GM19328 (cell line): ENCODE measurements at regions not wholly inside any gene's neighbourhood (a gene's known extent, or its start where the extent isn't known, plus 50 kb on each side); places are given as distances from the start of the nearest gene placed in this dataset.
"Not testable (repeated sequence)": the region's sequence is repeated elsewhere in the genome, so short reads cannot be mapped to it uniquely, and the experiment has no call there.

Source experiments
- ATAC-seq: cut with Tn5 transposase; IDR thresholded peaks from one replicate; pipeline ENCODE4 v1.9.1; 2021; ENCODE audit warnings: mild to moderate bottlenecking, moderate library complexity; ENCODE audit not compliant: unreplicated experiment

DNA sequence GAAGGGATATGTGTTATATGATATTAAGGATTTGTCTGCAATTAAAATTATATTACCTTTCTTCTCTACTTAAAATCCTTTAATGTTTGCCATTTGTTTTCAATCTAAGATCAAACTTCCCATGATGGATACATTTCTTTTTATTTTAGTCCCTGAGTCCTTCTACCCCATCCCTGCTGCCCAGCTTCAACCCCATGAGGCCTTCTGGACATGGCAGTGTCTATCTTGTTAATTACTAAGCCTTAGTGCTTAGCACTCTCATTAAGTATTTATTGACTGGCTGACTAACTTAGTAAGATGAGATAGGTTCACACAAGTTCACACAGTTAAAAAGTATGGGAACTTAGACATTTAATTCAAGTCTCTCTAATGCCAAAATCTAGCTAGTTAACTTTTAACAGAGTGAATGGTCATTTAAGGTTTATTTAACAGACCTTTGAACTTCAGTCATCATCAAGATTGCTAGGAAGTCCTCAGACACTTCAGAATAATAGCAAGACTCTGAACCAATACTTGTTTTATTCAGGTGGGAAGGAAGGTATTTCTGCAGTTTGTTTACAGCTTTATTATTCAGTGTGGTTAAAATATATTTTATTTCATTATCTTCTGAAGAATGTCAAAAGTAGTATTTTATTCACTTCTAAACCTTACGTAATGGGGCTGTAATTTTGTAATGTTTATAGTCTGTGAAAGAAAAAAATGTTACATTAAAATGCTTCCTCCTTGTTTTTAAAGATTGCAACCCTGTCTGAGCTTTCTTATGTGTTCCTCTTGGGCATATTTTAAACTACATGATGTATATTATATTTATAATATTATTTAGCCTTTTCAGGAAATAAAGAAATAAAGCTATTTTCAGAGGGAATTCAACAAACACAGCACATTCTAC is 848.9 kb downstream of the REEP3 start:
- no peak for ATAC-seq

DNA sequence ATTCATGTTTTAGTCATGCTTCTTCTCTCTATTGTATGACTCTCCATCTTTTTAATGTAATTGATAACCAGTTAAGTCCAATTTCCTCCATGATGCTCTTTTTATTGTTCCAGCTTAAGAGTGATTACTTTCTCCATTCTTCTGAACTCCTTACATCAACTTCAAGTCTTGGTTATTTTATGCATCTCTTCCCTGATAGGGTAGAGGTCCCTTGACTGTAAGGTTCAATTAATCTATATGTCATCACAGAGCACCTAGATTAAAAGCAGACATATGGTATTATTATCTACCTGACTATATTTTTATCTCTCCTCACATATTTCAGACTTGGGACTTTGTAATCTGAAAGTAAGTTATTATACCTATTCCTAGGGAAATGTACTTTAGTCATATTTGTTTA is 853.1 kb downstream of the REEP3 start:
- ATAC-seq = no peak

DNA sequence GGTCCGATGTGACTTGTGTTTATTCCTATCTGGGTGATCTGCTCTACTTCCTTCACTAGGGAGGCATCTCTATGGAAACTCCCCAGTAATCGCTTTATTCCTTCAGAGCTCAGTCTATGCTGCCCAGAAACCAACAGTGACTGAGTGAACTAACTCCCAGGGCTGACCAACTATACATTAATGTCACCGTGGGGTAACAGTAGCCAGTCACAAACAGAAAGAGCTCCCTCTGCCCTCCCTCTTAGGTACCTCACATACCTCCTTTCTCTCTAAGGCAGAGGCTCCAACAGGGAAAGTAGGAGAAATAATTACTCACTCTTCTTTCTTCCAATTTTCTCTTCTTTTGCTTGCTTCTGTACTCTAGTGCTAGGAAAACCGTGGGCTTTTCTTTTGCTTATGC is 855.0 kb downstream of the REEP3 start:
- no peak for ATAC-seq

DNA sequence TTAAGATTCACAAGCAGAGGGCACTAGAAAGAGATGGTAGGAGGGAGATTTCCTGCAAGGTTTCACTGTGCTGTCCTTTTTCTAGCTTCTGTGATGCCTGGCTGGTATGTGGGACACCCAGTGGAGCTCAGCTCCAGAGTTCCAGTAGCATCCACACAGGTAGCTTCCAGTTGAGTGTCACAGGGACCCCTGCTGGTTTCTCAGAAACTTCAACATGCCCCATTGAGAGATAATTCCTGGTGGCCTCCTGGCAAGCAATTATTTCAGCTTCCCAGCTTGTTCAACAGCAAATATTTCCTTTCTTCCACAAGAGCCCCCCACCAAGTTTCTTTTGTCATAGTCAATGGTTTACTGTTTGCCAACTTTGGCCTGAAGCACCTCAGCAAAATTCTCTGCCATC is 858.7 kb downstream of the REEP3 start:
- ATAC-seq = no peak

DNA sequence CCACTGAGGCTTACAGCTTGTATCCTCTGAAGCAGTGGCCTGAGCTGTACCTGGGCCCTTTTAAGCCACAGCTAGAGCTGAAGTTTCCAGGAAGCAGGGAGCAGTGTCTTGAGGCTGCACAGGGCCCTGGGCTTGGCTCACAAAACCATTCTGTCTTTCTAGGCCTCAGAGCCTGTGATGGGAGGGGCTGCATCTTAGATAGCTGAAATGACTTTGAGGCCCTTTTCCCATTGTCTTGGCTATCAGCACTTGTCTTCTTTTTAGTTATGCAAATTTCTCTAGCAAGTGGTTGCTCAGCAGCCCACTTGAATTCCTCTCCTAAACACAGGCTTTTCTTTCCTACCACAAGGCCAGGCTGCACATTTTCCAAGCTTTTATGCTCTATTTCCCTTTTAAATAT is 864.2 kb downstream of the REEP3 start:
- ATAC-seq = no peak

DNA sequence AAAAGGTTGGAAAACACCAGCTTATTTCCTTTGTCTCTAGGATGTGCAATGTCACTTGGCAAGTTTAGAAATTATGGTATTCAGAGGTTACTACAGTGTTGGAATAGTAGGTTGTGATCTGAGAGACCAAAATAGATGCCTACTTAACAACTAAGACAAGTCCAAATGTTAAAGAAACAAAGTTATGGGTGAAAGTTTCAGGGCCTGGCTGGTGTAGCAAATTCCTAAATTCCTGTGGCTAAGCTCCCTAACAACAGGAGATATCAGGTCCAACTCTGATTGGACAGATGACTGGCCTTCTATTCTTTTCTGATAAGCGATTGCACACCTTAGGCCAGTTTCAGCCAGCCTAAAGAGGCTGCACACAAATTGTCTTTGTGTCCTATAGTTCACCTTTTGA is 873.5 kb downstream of the REEP3 start:
- ATAC-seq = no peak

DNA sequence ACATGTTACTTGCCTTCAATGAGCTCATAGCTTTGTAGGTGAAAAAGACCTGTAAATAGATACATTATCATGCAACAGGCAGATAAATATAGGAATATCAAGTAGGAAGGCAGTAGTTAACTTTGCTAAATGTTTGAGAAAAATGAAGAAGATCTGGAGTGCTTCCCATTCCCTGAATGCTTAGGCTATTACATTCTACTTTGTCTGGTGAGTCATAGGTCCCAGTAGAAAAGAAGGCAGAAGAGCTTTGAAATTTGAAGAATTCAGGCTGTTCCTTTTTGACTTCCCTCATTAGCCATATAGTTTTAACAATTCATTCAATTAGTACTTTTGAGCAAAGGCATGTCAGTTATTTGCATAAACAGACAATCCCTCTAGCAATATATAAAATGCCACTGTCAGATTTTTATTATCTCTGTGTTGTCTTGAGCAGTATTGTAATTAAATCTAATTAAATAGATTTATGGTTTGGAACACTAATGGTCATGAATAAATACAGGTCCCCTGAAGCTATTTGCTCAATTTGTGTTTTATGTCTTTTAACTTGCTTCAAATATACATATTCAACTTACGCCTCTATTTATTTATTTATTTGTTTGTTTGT is 875.0 kb downstream of the REEP3 start:
- no peak for ATAC-seq

DNA sequence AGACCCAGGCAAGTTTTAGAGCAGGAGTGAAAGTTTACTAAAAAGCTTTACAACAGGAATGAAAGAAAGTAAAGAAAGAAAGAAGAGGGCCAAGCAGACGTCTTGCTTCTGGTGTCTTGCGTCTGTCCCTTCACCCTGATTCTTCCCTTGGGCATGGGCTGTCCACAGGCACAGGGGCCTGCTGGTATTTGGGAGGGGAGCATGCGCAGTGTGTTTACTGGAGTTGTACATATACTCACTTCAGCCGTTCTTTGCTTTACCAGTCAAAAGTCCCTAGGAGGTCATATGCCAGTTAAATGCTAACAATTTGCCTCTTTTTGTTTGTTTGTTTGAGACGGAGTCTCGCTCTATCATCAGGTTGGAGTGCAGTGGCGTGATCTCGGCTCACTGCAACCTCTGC is 875.9 kb downstream of the REEP3 start:
- no peak for ATAC-seq

DNA sequence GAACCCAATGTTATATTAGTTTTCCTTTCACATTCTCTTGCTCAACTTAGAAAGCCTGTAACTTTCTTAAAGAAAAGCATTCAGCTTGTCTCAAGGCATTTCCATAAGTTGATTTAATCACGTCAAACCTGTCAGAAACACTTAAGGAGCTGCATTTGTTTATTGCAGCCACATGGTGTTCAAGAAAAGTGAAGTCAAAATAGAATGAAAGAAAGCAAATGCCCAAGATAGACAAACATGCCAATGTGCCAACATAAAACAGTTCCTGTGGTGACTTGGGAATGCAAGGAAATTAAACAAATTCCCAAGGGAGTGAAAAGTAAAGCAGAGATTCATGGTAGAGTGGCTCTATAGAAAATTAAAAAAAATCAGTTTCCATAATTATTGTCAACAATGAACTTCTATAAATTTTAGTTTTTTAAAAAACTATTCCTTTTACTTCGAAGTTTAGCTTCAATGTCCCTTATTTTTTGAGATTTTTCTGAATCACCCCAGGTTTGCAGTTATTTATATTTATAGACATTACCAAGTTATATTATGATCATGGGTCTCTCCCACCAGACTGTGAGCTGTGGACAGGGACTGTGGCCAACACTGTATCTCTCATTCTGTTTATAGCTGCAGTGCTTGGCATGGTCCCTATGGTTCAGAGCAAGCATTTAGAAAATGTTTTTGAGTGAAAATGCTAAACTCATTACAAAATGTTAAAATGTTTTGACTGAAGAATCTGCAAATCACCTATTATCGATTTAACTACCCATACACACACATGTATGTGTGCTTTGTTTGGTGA is 887.4 kb downstream of the REEP3 start:
- no peak for ATAC-seq

DNA sequence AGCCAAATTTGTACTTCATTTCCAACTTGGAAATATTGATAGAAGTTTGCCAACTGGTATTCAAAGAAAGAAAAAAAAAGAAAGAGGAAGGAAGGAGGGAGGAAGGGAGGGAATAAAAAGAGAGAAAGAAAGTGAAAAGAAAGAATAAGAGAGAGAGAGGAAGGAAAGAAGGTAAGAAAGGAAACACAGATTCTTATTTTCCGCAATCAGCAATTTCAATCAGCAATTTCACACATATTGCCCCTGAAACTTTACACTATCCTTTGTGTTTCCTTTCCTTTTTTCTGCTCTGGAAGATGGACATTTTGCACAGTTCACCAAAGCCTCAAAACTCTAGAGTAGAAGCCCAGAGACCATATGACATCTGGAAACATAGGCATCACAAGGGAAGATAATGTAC is 888.1 kb downstream of the REEP3 start:
- no peak for ATAC-seq

DNA sequence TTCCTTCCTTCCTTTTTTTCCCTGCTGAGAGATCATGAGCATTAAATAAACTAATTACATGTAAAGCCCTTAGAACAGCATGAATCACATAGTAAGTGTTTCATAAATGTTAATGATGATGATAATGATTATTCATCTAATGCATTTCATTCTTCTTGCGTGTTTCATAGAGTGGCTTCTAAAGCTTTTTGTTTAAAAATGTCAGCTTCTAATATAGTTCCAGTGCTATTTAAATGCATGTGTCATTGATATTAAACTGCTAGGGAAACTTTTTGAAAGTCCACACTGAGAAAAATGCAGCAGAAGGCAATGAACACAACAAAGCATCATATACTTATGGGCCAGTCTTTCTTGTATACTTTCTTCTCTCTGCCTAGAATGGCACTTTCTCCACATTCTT is 894.8 kb downstream of the REEP3 start:
- ATAC-seq = no peak

DNA sequence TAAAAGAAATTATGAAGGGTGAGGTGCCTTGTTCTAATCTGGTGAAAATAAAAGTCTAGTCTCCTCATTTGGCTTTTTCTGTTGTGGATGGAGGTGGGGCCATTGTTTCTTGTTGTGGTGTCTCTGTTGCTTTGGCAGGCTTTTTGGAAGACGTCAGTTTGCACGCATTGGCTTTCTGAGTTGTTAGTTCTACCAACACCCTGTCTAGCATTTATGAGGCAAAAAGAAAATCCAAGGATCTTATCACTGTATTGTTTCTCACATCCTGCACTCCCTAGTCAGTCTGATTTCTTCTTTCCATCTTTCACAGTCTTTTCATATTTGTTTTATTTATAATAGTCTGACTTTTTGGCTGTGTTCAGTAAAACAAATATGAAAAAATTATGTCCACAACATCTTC is 898.3 kb downstream of the REEP3 start:
- no peak for ATAC-seq

DNA sequence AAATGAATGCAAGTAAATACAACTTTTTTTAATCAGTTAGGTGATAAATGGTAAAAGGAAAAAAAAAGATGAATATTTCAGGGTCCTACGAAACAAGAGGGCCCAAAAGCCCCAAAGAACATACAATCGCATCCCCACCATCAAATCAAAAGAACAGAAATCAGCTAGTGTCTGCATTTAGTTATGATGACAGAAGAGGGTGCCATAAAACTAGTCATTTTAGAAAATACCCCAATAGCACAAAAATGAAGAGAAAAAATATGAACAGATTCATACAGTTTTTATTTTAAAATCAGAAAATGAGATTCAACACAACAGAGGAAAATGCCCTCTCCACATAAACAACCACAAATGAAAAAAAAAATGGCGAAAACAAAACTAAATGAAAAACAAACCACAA is 905.5 kb downstream of the REEP3 start:
- ATAC-seq = no peak

DNA sequence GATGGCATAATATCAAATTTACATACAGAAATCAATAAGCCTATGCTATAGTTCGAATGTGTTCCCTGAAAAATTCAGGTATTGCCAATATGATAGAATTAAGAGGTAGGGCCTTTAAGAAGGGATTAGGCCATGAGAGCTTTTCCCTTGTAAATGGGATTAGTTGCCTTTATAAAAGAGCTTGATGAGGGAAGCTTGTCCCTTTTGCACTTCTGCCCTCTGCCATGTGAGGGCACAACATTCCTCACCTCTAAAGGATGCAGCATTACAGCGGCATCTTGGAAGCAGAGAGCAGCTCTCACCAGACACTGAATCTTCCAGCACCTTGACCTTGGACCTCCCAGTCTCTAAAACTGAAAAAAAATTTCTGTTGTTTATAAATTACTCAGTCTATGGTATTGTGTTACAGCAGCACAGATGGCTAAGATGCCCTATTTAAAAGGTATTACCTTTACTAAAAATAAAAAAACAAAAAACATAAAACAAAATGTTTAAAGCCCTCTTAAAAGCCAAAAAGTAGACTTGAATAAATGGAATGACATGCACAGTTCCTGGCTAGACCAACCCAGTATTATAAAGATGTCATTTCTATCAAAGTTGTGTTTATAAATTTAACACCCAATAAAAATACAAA is 909.6 kb downstream of the REEP3 start:
- no peak for ATAC-seq

DNA sequence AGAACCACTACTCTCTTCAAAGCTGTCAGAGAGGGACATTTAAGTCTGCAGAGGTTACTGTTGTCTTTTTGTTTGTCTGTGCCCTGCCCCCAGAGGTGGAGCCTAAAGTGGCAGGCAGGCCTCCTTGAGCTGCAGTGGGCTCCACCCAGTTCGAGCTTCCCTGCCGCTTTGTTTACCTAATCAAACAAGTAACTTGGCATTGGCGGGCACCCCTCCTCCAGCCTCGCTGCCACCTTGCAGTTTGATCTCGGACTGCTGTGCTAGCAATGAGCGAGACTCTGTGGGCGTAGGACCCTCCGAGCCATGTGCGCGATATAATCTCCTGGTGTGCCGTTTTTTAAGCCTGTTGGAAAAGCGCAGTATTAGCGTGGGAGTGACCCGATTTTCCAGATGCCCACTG is 920.7 kb downstream of the REEP3 start:
- not testable (repeated sequence) for ATAC-seq

DNA sequence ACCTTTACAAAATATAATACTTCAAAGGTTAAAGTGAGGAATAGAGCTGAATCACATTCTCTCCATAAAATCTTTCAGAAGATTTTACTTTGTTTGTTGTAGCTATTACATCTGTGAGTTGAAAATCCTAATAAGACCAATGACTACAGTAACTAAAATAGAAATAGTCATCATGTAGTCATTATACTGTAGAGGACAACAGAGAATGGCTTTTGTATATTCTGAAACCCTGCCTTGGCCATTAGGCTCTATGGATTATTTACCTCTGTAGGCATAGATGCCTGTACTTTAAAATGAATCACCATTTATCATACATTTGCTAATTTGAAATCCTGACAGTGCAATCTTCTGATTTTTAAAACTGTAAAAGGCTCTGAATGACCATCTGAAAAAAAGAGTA is 923.0 kb downstream of the REEP3 start:
- no peak for ATAC-seq

DNA sequence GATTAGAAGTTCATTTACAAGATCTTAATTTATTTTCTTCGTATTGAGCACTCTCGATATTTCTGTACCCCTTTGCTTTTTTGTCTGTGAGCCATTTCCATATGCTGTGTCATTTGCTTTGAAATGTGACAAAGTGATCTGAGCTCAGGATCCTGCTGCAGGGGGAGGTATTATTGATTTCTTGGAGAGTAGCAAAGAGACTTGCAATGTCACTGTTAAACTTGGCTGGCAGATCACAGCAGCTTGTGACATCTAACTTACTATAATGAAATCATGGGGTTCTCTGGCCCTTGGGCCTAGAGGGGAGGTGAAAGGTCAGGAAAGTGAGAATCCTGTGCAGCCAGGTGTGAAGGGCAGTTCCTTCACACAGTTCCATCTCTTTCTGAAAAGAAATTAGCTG is 923.4 kb downstream of the REEP3 start:
- ATAC-seq = no peak

DNA sequence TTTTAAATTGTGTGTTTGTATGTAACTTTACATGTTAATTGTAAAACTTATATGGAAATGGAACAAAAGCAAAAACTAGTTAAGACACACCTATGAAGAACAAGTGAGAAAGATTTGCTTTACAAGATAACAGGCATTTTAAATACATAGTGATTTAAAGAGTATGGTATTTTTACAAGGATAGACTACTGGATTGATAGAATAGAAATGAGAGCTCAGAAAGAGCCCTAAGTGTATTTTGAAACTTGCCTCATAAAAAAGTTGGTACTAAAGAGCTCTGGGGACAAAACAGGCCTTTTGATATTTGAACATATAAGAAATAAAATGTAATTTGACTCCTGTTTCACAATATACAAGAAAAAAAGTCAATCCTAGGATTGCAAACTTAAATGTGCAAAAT is 928.4 kb downstream of the REEP3 start:
- ATAC-seq = no peak

DNA sequence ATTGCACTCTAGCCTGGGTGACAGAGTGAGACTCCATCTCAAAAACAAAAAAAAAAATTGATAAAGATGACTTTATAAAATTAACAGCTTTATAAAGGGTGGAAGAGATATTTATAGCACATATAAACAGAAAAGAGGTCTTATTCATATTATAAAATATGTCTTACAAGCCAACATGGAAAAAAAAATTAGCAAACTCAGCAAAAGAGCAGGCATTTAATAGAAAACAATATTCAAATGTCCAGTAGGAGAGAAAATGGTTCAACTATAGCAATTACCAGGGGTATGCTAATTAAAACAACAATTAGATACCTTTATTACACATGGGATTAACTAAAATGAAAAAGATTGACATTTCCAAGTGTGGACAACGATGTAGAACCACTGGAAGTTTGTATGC is 929.1 kb downstream of the REEP3 start:
- ATAC-seq = no peak

DNA sequence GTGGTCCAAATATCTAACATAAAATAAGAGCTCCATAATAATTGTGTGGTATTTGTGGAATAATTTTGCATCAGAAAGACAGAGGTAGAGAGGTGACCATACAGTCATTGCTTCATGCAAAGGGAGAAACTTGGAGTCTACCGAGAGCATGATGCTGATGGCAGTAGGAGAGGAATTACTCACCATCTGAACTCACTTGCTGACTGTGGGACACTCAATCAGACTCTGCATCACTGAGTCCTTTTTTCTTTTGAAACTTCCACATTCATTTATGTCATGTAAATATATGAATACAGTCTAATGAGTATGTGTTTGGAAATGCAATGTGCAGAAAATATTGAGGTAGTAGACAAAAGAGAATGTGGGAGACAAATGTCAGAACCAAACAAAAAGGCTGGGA is 933.8 kb downstream of the REEP3 start:
- ATAC-seq = no peak

DNA sequence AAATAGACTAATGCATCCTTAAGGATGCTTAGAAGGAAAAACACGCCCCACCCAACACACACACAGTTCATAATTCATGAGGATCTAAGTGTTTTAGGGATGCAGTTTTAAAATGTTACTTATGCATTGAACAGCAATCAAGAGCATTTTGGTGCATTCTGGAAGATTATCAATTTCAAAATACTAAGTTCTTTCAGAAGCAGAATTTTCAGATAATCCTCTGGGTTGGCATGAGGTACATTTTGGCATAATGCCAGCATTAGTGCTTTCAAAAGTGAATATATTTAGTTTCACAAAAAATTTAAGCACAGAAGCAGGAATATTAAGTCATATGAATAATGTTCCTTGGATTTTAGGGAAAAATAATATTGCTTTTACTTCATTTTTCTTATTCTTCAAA is 937.1 kb downstream of the REEP3 start:
- ATAC-seq = no peak
